Suppressor macrophage treated with lipopolysaccharide for 4 hours (primary cell): ENCODE measurements at regions not wholly inside any gene's neighbourhood (a gene's known extent, or its start where the extent isn't known, plus 50 kb on each side); places are given as distances from the start of the nearest gene placed in this dataset.
"Not testable (repeated sequence)": the region's sequence is repeated elsewhere in the genome, so short reads cannot be mapped to it uniquely, and the experiment has no call there.

Experiments used
- DNase-seq: peaks from one replicate; pipeline ENCODE4 v3.0.0-alpha.2; 2020

DNA sequence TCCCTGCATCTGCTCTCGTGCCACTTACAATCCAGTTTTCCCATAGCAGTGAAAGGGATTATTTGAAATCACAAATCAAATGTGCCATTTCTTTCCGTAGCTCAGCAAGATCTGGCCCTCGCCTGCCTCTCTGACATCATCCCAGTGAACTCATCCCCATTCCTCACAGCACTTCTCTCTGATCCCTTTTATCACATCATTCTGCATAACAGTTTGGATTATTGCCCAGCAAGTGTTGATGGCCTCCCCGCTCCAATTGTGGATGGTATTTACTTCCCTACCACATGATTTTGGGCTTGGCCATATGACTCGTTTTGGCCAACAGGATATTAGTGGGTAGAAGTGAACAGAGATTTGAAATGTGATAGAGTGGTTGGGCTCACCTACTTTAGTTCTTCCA, 185.0 kb downstream of the NPIPA7 start:
- not testable (repeated sequence) for DNase-seq

DNA sequence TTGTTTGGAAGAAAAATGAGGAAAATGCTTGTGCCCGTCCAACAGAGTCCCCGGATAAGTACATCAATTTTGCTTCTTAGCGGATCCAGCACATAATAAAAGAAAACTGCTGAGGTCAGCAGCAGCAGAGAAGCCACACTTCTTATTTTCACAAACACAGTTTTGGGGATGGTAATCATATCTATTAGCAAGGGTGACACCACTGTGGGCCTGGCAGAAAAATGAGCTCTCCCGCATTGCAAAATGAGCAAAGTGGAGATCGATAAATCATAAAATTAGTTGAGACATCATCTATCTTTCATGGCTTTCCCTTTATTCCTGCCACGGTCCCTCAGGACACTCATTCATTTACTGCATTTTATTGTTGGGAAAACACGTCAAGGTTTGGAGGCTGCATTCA, 186.4 kb downstream of the NPIPA7 start:
- DNase-seq, result not testable (repeated sequence)

DNA sequence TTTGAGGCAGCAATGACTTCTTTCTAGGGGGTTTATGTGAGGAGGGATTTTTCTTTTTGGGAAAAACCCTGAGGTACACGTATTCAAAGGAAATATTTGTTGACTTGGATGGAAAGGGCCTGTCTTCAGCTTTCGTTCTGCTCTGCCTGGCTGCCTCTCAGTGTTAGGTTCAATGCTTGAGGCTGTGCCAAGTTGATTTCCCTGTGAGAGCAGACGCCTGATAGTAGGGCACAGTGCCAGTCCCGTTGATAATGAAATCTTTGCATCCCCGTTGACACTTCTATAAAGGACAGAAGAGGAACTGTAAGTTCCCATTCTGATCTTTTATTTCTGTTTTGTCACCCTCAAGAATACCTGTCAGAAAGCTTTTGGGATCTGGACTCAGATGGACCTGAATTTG, 191.1 kb downstream of the NPIPA7 start:
- not testable (repeated sequence) for DNase-seq

DNA sequence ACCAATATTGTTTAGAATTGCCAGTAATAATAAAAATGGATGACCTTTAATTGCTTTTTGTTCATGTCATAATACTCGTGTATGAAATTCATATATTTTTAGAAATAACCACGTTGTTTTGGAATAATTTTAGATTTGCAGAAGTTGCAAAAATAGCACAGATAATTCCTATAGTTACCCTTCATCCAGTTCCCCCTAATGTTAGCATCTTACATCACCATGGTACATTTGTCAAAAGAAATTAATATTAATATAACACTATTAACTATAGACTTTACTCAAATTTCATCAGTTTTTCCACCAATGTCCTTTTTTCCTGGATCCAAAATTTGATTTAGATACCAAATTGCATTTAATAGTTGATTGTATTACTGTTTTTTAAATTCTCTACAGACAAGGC, 191.9 kb downstream of the NPIPA7 start:
- not testable (repeated sequence) for DNase-seq

DNA sequence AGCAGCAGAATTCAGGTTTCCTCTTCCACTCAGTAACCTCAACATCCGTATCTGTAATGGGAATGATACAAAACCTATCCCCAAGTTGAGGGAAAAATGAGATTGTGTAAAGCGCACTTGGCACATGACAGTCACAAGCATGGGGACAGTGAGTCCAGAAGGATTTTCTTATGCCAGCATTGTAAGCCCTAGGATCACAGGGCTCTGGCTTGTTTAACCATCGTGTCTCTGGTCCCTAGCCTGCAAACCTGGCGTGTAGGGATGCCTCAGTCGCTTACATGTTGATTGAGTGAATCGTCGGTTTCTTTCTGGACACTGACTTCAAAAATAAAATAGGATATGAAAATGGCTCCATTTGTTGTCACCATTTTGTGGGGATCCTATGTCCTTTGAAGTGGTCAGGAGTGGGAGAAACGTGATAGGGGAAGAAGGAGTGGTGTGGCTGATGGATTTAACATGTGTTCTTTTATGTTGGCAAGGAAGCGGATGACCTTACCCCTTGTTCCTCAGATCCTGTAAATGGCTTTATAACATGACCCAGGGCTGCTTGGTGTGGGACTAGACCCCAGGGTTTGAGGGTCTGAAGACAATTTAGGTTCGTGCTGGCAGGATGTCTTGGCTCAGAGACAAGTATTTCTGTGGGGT, 193.3 kb downstream of the NPIPA7 start:
- not testable (repeated sequence) for DNase-seq

DNA sequence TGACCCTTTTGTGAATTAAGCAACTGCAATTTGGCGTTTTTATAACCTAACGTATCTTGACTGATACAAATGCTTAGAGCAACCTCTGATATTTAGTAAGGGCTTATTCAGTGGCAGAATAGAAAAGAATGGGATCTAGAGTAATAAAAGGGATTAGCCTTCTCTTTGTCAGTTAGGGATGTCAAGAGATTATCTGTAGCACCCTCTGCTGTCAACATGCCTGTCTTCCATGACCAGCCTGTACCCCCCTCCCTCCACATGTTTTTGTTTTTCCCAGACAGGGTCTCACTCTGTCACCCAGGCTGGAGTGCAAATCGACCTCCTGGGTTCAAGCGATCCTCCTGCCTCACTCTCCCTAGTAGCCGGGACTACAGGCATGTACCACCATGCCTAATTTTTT, 198.1 kb downstream of the NPIPA7 start:
- not testable (repeated sequence) for DNase-seq

DNA sequence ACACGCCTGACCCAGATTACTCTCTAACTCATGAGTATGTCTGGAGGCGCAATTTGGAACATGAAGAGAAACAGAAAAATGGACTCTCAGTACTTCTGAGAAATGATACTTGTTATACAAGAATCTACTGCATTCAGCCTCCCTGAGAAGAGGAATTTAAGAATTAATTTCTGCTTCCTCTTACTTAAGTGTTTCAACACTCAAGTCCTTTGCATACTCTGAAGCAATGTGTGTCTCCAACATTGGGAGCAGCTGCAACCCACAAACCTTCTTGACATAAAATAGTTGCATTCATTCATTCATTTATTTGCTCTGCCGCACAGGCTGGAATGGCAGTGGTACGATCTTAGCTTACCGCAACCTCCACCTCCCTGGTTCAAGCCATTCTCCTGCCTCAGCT, 199.8 kb downstream of the NPIPA7 start:
- peak; percentile 14 for DNase-seq

DNA sequence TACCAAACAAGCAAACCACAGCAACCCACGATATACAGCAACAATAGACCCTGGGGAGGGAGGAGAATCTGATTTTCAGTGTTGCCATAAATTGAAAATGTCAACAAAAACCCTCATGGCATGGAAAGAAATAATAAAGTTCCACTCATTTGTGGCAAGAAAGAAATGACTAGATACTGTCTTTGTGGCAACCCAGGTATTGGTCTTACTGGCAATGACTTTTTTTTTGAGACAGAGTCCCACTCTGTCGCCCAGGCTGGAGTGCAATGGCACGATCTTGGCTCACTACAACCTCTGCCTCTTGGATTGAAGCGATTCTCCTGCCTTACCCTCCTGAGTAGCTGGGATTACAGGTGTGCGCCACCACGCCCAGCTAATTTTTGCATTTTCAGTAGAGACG, 204.0 kb downstream of the NPIPA7 start:
- not testable (repeated sequence) for DNase-seq

DNA sequence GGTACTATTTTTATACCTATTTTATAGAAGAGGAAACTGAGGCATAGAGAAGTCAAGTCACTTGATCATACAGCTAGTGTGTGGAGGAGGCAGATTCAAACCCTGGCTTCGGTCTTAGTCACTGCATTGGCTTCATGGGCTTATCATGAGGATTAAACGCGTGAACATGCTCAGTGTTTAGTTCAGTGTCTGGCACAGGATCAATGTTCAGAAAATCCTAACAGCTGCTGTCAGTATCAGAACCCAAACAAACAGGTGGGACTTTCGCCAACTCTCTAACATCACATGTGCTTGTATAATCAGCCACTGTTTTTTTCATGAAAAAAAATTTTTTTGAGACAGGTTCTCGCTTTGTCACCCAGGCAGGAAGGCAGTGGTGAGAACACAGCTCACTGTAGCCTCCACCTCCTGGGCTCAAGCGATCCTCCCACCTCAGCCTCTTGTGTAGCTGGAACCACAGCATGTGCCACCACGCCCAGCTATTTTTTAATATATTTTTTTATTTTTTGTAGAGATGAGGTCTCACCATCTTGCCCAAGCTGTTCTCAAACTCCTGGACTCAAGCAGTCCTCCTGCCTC, 207.2 kb downstream of the NPIPA7 start:
- not testable (repeated sequence) for DNase-seq

DNA sequence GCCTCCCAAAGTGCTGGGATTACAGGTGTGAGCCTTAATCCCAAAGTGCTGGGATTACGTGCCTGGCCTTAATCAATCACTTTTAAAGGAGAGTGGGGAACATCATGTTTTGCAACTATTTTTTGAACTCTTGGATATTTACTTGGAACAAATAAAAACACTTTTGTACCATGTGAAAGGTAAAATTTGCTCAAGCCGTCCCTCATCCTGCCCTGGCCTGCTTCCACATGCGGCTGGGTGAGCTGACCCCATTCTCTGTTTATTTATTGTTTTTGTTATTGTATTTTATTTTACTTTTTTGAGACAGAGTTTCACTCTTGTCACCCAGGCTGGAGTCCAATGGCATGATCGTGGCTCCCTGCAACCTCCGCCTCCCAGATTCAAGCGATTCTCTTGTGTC, 208.0 kb downstream of the NPIPA7 start:
- not testable (repeated sequence) for DNase-seq

DNA sequence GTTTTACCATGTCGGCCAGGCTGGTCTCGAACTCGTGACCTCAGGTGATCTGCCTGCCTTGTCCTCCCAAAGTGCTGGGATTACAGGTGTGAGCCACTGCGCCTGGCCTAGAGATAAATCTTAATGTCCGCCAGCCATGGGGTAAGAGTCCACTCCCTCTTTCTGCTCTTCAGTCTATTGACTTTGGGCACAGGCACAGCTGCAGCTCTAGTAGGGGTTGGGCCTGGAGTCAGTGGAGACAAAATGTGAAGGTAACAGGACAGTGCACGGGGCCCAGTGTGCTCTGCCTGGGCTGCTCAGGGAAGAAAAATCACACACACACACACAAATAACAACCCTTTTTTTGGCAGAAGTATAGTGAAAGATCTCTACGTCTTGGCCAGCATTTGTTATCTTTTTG, 209.5 kb downstream of the NPIPA7 start:
- not testable (repeated sequence) for DNase-seq

DNA sequence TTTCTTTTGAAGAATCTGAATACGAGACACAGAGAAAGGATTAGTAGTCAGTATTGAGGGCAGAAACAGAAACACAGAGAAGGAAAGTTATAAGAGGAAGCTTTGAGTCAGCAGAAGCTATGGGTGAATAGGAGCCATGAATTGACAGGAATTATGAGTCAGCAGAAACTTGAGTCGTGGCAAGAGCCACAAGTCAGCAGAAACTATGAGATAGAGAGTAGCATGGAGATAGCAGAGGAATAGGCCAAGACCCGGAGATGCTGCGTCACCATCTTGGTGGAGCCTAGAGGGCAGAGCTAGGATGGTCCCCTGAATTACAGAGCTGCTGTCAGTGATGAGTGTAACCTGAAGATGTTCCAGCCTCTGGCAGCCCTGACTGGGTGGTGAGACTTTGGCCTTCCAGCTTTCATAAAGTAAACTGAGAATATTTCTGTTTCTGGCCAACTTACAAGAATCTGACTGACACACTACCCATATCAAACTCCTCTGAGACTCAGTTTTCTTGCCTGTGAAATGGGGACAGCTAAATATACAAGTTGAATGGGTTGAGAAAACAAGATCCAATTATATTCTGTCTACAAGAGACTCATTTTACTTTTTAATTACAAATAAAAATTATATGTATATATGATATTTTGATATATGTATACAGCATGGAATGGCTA, 211.8 kb downstream of the NPIPA7 start:
- not testable (repeated sequence) for DNase-seq

DNA sequence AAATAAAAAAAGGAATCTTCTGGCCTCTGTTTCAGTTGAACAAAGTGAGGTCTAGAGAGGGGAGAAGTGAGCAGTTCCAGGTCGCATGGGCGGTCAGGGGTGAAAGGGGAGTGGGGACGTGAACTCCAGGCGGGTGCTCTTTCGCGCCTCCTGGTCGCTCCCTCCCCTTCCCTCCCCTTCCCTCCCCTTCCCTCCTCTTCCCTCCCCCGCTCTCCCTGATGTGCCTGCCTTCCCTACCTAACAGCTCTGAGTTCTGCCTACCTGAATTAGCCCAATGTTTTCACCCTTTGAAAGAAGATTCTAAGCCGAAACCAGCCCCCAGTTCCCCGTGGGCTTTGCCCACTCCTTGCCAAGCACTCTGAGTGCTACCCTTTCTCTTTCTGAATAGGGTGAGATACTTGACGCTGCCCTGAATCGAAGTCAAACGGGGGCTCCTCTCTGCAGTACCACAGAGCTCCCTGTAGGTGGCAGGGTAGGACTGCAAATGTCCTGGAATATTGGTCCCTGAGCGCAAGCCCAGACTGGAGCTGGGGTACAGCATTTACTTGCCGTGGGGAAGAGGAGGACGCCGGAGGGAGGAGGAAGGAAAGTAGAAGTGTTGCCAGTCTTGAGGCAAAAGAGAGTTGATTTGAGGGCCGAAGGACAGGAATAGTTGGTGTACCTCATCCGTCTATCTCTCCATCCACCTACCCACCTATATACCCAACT, 214.4 kb downstream of the NPIPA7 start:
- peak; percentile 0 for DNase-seq

DNA sequence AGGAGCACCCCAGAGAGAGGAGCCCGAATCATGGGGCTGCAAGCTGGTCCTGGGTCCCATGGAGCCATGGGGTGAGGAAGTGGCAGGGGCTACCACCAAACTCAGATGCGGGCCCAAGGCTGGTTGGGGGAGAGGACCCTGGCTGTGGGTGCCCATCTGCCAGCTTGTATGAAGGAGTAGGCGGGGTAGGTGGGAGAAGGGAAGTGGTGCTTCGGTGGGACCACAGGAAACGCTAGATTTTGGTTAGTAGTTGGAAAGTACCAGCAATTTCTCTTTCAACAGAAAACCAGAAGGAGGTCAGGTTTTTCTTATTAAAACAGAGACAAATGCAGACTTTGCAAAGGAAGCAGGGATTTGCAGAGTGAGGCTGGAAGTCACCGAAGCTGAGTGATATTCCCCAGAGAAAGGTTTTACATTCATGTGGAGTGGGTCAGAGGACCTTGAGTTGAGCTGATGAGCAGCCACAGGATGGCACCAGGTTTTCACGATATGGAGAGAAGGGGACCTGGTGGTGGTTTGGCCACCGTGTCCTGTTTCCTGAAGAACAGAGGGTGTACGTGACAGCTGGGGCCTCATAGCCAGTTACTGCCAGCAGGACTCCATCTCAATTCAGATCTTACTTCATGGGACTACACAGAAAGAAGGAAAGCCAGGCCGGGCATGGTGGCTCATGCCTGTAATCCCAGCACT, 216.2 kb downstream of the NPIPA7 start:
- DNase-seq, result not testable (repeated sequence)

DNA sequence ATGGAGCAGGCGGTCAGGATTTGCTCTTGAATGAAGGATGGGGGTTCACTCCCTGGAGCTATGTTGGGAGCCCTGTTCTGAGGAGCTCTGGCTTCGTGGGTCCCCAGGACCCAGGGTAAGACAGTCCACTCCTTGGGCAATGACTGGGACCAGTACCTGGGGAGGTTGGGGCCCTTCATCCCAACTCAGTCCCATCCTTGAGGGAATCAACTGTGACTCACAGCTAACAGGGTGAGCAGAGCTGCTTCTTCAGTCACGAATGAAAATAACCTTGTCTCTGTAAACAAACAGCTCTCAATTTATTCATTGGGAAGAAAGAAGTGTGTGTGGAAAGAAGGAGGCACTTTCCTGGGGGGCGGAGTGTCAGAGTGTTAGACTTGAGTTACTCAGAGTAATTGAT, 222.3 kb downstream of the NPIPA7 start:
- not testable (repeated sequence) for DNase-seq

DNA sequence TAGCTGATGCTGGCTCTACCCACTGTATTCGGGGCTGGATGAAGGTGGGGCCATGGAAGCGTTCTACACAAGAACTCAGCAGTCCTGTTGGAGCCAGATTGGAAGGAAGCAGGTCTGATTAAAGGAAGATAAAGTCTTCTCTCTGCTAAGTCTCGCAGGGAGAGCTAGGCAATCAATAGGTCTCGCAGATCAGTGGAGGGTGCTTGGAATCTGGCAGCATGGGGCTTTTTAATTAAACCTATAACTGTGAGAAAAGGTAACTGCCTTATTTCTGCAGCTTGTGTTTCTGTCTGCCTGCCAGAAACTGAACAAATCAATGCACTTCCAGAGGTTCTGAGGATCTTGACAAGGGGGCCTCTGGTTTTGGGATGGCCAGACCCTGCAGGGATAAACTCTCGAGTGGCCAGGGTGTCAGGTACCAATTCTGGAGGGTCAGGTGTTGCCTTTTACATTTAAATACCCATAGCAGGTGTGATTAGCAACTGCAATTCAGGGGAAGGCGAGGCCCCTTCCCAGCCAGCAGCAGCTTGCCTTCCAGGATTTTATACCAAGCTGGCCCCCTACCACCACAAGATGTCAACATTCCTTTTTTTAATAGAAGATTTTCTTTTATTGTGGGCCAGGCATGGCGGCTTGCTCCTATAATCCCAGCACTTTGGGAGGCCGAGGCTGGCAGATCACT, 228.6 kb downstream of the NPIPA7 start:
- not testable (repeated sequence) for DNase-seq

DNA sequence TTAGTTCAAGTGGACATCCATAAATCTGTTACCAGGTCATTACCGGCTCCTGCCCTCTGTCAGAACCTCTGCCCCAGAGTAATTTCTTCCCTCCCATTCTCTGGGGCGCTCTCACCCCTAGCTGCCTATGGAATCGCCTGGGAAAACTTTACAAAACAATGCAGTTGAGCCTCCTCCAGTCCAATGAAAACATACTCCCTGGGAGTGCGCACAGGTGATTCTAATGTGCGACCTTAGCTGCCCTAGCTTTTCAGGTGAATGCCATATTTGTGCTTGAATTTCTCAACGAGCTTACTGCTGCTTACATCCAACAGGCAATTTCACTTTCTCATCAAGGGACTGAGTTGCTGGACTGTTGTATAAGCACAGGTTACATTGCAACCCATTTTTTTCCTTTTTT, 230.7 kb downstream of the NPIPA7 start:
- not testable (repeated sequence) for DNase-seq

DNA sequence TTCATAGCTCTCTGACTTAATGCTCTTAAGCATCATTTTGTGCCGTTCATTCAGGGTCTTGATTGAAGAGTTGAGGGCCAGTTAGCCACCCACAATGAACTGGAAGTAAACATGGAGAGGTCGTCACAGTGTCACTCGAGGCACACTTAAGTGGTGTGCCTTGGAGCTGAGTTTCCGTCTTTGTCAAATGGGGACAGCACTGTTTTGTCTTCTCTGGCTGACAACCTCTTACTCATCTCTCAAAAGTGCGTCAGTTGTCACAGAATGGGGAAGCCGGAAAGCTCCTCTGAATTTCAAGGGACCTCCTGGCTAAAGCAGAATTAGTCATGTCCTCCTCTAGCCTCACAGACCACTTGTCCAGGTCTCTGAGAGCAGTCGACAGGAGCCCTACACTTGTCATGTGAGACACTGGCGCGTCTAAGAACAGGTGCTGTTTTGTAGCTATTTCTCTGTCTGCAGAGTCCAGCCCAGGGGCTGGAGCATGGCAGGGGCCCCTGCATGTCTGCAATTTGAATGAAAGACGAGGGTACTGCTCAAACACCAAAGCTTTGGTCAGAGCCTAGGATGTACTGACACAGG, 231.5 kb downstream of the NPIPA7 start:
- DNase-seq, result not testable (repeated sequence)

DNA sequence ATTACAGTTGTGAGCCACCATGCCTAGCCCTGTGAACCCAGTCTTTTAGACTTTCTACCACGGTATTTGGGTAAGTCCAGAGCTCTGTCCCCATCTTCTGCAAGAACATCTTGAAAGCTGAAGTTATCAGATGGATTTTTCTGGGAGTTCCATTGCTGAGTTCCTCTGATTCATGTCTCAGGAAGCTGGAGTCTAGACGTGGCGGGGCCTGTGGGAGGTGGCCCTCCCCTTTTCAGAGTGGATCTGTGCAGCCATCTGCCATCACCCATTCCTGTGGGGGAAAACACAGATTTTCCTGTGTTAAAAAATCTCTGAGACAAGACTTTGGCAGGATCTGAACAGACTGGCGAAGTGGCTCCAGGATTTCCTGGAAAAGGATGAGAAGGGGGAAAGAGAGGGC, 234.3 kb downstream of the NPIPA7 start:
- DNase-seq, result not testable (repeated sequence)

DNA sequence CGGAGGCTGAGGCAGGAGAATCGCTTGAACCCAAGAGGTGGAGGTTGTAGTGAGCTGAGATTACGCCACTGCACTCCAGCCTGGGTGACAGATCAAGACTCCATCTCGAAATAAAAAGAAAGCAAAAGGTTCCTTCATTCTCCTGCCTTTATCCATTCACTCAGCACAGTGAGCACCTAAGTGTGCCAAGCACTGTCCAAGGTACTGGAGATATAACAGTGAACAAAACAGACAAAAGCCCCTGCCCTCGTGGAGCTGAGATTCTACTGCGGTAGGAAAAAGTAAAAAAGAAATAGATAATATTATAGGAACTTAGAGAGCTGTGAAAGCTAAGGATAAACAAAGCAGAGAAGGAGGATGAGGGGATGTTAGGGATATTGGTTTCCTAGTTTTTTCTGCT, 235.5 kb downstream of the NPIPA7 start:
- not testable (repeated sequence) for DNase-seq

DNA sequence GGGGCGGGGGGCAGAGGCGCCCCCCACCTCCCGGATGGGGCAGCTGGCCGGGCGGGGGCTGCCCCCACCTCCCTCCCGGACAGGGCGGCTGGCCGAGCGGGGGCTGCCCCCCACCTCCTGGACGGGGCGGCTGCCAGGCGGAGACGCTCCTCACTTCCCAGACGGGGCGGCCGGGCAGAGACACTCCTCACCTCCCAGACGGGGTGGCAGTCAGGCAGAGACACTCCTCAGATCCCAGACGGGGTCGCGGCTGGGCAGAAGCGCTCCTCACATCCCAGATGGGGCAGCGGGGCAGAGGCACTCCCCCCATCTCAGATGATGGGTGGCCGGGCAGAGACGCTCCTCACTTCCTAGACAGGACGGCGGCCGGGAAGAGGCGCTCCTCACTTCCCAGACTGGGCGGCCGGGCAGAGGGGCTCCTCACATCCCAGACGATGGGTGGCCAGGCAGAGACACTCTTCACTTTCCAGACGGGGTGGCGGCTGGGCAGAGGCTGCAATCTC, 240.1 kb downstream of the NPIPA7 start:
- DNase-seq, result not testable (repeated sequence)

DNA sequence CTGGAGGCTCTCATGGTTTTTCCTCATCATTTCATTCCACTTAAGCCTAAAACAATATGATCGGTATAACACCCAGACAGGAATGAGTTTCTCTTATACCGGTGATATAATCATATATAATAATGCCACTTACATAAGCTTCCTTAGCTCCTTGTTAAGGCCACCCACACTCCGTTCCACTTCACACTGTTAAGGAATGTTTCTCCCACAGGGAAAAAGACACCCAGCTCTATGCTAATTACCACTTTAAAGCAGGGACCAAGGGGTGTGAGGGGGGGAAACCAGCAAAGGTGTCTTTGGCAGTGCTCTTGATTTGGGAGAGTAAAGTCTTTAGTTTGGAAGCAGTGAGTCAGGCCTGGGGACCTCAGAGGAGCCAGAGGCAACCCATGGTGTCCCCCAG, 245.4 kb downstream of the NPIPA7 start:
- DNase-seq, result not testable (repeated sequence)
